Stimulated activated CD4-positive, alpha-beta T cell treated with anti-CD3 and anti-CD28 coated beads, Interleukin-1b, Interleukin-23, amount 100 ng/mL, for 48 hours (primary cell): ENCODE measurements at regions not wholly inside any gene's neighbourhood (a gene's known extent, or its start where the extent isn't known, plus 50 kb on each side); places are given as distances from the start of the nearest gene placed in this dataset.

Experiments
- DNase-seq: peaks from one replicate; pipeline ENCODE4 v3.0.0-alpha.2; 2020

DNA sequence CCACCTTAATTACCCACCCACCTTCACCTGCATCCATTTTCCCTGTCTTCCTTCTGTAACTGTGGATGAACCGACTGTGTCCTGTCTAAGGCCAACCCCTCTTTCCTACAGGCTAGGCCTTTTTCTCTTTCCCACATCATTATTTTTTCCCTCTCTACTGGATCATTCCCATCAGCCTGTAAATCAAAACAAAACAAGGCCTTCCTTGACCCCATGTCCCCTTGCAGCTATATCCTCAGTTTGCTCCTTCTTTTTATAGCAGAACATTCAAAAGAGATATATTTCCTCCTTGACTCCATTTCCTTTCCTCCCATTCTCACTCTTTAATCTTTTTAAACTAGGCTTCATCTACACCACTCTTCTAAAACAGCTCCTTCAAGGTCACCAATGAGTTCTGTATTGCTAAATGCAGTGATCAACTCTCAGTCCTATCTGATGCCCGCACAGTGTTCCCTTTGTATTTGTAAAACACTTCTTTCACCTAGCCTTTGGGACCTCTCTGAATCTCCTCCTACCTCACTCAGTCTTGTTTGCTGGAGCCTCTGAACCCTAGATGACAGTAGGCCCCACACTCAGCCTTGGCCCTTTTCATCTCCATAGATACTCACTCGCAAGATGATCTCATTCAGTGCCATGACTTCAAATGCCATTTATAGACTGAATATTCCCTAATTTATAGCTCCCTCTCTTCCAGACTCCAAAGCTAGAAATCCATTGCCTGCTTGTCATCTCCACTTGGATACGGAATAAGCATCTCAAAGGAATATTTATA lies 55.7 kb downstream of the CXCR4 start:
- no peak for DNase-seq

DNA sequence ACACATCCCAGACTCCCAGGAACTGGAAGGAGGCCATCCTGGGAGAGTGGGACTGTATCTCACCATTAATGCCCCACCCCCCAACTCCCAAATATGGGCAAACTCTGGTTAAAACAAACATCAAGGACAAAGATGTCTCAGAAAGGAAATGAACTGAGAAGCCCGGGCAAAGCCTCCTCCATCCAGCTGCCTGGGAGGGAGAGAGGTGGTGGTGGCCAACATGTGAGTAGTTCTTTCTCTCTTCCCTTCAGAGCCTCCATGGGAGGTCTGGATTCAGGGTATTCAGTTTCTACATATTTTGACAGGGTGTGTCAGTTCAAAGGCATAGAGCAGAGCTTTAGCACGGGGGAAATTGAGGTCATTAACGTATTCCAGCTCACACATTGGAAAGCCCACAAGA lies 57.5 kb downstream of the CXCR4 start:
- no peak for DNase-seq

DNA sequence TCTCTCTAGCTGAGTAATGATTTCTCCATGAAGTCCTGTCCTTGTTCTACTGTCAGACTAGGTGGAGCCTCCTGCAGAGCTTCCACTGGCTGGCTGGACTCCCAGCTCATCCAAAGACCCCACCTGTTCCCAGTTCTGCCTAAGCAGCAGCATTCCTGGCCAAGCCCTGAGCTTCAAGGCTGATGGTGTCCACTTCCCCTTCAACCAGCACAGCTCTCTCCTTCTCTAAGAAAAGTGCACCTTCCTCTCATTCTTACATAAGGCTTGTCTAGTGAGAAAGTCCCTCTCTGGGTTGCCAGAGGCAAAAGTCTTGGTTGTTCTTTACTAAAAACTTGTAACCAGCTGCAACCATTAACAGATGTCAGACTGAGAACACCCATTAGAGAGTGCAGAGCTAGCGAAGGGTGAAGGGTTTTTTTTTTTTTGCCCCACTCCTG lies 58.9 kb downstream of the CXCR4 start:
- no peak for DNase-seq

DNA sequence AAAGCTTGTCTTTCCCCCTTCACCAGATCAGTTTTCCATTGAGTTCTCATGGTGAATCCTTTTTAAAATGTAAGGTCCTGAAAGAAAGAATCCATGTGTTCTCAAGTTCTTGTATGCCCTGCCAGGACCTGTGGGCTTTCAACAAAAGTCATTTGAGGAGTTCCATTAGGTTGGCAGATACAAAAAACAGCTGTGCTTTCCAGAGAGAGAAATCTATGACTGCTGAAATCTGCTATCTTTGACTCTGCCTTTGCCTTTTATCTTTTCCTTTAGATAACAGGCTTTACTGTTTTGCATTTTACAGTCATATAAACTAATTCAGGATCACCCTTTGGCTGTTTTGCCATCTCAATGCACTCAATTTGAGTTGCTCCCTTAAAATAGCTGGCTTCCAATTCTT lies 59.7 kb downstream of the CXCR4 start:
- no peak for DNase-seq

DNA sequence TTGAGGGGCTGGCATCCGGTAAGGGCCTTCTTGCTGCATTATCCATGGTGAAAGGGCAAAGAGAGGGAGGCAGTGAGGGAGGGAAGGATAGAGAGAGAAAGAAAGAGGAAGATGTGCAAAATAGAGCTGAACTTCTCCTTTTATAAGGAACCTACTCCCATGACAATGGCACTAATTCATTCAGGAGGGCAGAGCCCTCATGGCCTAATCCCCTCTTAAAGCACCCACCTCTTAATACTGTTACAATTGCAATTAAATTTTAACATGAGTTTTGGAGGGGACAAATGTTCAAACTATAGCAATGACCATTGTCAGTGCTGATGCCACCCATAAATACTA lies 60.2 kb downstream of the CXCR4 start:
- no peak for DNase-seq

DNA sequence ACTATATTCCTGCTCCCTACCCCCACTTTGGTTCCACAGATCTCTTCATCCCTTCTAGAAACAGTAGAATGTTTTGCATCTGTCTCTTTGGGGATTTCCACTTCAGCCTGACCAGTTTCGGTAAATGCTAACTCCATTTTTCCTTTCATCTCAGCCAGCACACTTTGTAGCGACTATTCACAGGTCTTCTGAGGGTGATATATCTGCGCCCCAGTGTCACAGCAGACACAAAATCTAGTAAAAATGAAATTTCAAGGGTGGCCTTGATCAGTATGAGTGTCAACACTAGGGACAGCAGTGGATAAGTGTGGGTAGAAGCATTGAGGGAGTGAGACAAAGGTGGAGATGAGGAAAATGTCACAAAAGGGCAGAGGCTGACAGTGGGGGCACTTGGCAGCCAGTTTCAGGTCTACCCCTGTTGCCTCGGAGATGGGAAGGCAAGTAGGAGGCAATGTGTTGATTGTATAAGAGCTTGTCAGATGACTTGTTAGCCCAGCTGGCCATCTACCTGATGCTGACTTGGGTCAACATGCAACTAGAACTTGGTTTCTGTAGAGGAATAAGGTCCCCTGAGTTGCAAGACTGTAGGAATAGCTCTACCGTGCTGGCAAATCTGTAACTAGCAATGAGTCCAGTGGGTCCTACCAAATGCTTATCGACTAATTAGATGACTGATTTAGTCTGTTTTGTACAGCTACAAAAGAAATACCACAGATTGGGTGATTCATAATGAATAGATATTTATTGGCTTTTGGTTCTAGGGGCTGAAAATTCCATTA lies 60.7 kb downstream of the CXCR4 start:
- peak; percentile 58 for DNase-seq

DNA sequence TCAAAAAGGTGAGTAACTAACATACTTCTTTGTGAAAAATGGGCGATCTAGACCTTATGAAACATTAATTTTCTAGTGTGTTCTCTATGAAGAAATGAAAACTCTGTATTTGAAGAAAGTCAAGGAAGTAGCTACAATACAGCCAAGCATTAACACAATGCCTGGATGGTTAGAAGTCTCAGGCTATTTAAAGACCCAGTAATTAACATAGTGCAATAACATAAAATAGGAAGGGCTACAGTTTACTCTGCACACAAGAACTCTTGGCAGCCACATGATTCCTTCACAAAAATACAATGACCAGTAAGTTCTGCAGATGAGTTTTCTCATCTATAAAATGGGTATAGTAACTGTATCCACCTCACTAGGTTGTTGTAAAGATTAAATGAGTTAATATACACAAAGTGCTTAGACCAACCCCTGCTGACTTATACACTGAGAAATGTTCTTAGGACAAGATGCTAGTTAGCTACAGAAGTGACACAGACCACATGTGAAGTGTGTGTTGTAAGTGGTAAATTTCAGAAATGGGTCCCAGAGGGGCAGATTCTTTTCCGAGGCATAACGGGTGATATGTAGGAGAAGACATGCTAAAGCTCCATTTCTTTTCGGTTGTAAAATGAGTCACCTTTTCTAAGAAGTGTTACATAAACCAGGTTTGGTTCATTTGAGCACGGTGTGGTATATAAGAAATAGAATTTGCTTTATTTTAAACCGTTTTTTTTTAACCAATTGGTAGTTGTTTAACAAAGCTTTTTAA lies 61.8 kb downstream of the CXCR4 start:
- DNase-seq: peak; percentile 46

DNA sequence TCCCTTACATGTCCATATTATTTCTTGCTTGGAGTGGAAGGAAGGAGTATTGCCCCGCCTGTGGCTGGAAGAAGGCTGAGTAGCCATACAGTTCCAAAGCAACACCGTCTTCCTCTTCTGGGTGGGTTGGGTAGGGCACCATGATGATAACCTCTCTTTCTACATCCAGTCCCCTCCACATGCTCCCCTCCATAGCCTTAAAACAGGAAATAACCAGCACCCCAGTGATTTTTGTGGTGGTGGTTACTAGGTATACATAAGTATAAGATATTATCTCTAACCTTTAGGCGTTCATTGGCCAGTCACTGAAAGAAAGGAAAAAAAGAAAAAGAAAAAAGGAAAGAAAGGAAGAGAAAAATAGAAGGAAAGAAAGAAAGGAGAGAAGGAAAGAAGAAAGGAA lies 63.1 kb downstream of the CXCR4 start:
- no peak for DNase-seq

DNA sequence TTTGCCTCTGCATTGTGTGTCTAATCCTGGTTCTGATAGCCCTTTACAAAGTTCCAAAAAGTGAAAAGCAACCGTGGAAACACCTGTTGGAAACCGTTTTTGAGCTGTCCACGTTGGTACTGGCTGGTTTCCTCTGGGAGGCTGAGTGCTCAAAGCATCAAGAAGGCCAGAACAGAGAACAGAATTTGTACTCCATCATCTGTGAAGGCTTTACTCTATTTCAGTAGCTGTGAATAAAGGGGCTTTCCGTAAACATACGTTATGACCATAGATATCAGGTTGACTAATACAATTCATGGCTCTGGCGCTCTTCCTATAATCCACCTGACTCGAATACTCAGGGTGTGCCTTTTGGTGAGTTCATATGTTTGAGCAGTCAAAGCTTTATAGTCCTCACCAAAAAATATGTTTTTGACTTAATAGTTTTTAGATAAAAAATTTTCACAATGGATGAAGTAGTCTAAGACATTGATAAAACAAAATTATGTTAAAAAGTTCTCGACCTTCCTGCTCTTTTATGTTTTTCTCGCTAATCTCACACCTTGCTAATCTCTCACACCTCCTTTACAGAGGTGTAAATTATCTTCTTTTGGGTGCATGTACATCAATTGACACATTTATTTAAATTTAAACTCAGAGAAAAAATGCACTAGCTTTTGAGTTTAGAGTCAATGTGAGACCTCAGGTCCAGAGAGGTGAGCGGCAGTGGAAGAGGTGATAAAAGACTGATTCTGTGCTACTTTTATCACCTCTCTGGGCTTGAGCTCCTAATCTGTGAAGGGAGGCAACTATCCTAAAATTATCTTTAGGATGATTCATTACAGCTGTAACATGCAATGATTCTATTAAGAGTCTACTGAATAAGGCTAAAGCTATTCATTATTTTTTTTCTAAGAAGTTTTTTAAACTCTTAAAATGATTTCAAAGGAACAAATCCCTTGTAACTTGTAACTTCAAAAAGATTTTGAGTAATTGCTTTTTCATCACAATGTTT lies 65.3 kb downstream of the CXCR4 start:
- peak; percentile 24 for DNase-seq

DNA sequence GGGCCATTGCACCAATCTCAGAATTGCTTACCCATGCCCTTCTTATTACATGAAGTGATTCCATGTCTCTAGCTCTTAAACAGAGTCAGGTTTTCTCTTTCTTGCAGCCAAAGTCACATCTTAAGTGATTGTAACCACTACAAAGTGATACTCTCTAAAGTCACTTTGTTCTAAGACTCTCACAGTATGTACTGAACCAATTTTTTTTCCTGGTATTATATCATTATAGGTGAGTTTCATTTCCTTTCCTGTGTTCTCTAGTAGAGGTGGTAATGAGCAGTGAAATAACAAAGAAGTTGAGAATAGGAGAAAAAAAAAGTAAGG lies 66.3 kb upstream of the DARS1 start:
- peak; percentile 14 for DNase-seq

DNA sequence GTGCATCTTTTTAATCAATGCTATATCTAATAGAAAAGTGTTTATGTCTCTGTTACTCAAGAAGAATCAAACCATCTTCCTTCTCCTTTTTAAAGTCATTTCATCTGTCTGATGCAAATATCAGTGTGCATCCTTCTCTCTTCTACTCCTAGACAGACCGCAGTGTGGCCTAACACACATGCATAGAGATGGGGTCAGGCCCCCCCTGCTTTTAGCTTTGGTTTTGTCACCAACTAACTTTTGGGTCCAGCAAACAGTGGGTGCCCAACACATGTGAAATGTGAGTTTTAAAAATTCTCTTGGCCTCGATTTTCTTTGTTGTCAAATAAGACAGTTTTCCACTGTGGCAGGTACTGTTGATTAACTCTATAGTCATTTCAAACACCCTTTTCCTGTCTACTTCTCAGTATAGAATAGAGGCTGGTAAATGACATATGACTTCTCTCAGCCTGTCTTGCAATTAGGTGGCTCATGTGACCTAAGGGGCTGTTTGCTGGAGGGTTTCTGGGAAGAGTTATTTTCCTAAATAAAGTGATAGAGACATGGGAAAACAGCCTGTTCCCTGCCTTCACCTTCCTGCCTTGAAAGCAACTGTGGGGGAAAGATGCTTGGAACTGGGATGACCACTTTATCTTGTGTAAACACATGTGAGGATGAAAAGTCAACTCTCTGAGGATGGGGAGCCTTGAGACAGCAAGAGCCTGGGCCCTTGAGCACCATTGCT lies 65.7 kb upstream of the DARS1 start:
- DNase-seq: no peak

DNA sequence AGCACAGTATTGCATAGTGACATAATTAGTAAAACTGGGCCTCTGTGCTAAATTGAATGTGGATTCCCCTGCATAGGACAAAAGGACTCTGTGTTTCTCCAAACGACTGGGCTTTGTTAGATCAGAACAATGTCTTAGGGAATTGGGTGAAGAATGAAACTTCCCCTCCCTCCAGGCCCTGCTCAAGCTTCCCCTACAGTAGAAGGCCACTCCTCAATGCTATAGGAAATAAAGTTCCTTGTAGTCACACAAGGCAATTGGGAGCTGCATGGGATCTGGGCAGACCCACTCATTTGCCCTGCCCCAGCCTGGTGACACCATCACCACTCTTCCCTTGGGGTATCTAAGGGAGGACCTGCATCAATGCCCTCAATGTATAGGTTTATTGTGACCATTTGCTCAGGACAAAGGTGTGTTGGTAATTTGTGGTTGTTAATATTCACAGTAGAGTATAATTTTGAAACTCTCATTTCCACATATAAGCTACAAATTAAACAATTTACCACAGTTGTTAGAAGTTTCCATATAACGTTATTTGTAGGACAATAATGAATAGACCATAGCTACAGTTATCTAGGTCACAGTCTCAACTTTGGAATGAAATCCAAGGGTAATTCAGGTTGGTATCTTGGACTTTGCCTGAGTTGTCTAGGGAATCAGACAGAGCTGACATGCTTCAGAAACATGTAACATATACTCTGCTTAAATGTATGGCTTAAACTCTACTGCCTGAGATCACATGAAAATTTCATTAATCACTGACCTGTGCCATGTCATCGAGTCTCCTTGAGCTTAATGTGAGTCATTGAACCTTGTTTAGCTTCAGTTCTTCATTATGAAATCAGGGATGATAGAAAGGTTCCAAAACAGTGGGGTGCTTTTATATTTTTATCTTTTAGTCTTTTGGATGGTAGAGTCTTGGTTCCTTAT lies 64.8 kb upstream of the DARS1 start:
- DNase-seq: no peak

DNA sequence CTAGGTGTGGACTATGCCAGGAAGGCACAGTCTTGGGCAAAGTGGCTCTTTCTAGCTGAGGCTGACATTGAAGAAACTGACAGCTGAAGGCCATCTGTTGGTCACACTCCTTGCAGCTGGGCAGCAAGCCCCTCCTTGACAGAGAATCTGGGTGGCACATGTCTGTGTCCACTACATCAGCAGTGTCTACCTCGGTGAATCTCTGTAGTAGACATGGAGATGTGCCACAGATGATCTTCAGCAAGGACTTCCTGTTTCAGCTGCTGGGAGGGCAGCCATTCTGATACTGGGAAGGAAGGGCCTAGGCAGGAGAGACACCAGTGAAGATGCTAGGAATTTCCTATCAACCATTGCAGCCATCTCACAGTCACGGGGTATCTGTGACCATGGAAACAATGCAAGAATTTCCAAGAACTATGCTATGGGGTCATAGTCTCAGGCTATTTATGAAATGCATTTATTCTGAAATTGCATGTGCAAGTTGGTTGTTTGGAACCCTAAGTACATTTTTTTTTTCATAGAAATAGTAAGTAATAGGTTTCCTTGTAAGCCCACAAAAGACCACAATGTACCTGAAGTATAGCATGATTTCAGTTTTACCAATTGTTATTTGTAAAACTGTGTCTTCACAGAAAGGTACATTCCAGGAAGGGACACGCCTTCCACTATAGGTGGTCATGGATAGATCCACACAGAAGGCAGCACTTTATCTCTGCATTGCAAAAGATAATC lies 63.8 kb upstream of the DARS1 start:
- no peak for DNase-seq

DNA sequence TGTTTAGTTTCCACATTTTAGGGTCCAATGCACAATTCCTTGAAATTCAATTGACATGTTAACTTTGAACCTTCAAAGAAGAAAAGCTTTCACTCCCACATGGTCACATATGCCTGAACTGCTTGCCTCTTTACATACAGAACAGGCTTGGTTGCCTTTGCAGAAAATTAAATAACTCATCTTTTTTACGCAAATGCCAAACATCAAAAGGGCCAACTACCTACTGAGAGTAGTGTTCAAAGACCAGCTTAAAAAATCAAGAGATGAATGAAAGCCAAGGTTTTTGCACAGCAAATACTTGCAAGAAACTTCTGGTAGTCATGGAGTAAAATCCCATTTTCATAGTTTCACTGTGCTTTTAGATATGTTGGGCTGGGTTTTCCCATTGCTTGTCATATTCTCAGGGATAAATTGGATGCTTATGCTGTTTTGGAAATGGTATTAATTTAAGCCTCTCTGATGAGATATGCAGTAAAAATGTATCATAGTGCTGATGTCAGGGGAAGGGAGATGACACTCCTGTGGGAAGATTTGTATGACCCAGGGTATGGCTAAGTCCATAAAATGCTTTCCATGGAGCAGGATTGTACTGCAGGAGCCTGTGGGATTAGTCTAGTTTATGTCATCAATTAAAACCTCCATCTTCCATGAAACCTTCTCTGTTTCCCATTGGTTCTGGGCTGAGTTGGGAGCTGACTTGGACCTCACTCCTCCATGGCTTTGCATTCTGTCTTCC lies 60.6 kb upstream of the DARS1 start:
- no peak for DNase-seq

DNA sequence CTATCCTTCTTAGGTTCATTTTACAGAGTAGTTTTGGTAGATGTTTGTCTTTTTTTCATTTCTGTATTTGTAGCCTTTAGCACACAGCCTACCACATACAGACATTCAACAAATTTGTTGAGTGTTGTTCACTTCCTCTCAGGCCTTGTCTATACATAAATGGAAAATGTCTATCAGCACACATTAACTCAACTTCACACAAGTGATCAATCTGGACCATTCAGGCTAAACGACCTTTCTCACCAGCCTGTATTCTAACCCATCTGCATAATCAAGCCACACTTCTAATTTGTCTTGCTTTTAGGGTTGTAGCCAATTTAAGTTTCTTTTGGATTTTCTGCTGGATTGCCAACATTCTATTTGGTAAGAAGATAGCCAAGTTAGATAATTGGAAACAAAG lies 59.9 kb upstream of the DARS1 start:
- no peak for DNase-seq
